Activated CD8-positive, alpha-beta T cell treated with anti-CD3 and anti-CD28 coated beads for 36 hours (primary cell): ENCODE measurements at regions not wholly inside any gene's neighbourhood (a gene's known extent, or its start where the extent isn't known, plus 50 kb on each side); places are given as distances from the start of the nearest gene placed in this dataset.

Experiments used
- ATAC-seq: fragments of 200-7000 bp; cut with Tn5 transposase; one replicate; pipeline ENCODE4 v1.10.0; 2021; ENCODE audit warnings: mild to moderate bottlenecking, moderate library complexity
- CTCF ChIA-PET: fragments of 350-600 bp; sonication (Branson Sonifier 250); formaldehyde crosslinking; loops from one replicate; lab custom pipeline; 2021; ENCODE audit warnings: antibody characterized with exemption; lab: Charles Lee
- POLR2A ChIA-PET: fragments of 350-600 bp; sonication (Branson Sonifier 250); formaldehyde crosslinking; loops from one replicate; lab custom pipeline; 2021; ENCODE audit warnings: antibody characterized with exemption; lab: Charles Lee
- DNase-seq: peaks from one replicate; pipeline ENCODE4 v3.0.0-alpha.2; 2020
- H3K27ac Mint-ChIP-seq: one replicate; pipeline ENCODE4 v1.8.0; 2021; ENCODE audit warnings: mild to moderate bottlenecking, mixed read lengths
- H3K27me3 Mint-ChIP-seq: one replicate; pipeline ENCODE4 v1.8.0; 2021; ENCODE audit warnings: mixed read lengths
- H3K36me3 Mint-ChIP-seq: one replicate; pipeline ENCODE4 v1.8.0; 2021; ENCODE audit warnings: low read depth, mixed read lengths
- H3K4me1 Mint-ChIP-seq: one replicate; pipeline ENCODE4 v1.8.0; 2021; ENCODE audit warnings: low read depth, mixed read lengths
- H3K4me3 Mint-ChIP-seq: one replicate; pipeline ENCODE4 v1.8.0; 2021; ENCODE audit warnings: mild to moderate bottlenecking, moderate library complexity, mixed read lengths
- H3K9me3 Mint-ChIP-seq: one replicate; pipeline ENCODE4 v1.8.0; 2021; ENCODE audit warnings: mixed read lengths
- intact Hi-C: fragments of 100-400 bp; cut with micrococcal nuclease; formaldehyde crosslinking; loops from one replicate; pipeline ENCODE4 v1.10.0; 2022
- TF ChIP-seq, protein P1 (sequence below): fragments of 200-600 bp; IDR thresholded peaks from one replicate; pipeline ENCODE4 v1.8.0; 2022; ENCODE audit warnings: antibody characterized with exemption, mild to moderate bottlenecking

DNA sequence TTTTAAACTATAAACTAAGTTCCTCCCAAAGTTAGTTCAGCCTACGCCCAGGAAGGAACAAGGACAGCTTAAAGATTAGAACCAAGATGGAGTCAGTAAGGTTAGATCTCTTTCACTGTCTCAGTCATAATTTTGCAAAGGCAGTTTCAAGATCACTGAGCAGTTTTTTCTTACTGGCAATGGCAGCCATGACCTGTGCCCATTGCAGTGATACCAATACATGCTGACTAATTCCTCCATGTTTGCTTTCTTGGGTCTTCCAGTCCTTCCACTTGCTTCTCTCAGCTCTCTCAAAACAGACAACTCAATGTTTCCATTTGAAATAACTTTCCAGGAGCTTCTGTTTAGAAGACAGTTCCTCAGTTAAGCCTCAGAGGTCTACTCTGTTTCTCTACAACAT is 79.5 kb downstream of the PCDH18 start:
- intact Hi-C loops = no loop called here
- H3K27ac Mint-ChIP-seq = no peak overlapping the region
- ATAC-seq (no peak), DNase-seq (no peak)
- no peaks in the 10 kb centered on the region for H3K27me3 Mint-ChIP-seq
- H3K4me1 Mint-ChIP-seq = no peaks in the 10 kb centered on the region
- ChIA-PET POLR2A (no interaction called here), CTCF (no interaction called here)
- peaks cover 7% of the 10 kb centered on the region for H3K9me3 Mint-ChIP-seq
- TF ChIP-seq, protein P1, sequence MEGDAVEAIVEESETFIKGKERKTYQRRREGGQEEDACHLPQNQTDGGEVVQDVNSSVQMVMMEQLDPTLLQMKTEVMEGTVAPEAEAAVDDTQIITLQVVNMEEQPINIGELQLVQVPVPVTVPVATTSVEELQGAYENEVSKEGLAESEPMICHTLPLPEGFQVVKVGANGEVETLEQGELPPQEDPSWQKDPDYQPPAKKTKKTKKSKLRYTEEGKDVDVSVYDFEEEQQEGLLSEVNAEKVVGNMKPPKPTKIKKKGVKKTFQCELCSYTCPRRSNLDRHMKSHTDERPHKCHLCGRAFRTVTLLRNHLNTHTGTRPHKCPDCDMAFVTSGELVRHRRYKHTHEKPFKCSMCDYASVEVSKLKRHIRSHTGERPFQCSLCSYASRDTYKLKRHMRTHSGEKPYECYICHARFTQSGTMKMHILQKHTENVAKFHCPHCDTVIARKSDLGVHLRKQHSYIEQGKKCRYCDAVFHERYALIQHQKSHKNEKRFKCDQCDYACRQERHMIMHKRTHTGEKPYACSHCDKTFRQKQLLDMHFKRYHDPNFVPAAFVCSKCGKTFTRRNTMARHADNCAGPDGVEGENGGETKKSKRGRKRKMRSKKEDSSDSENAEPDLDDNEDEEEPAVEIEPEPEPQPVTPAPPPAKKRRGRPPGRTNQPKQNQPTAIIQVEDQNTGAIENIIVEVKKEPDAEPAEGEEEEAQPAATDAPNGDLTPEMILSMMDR = no peak
- H3K36me3 Mint-ChIP-seq = no peaks in the 10 kb centered on the region
- H3K4me3 Mint-ChIP-seq = no peak overlapping the region

- no peak overlapping the region for H3K4me3 Mint-ChIP-seq
- no peak for DNase-seq
- TF ChIP-seq, protein P1 = no peak
- H3K9me3 Mint-ChIP-seq = peaks cover 7% of the 10 kb centered on the region
- intact Hi-C loops = no loop called here
- ATAC-seq = no peak
- H3K4me1 Mint-ChIP-seq = no peaks in the 10 kb centered on the region
- H3K36me3 Mint-ChIP-seq = no peaks in the 10 kb centered on the region
- H3K27me3 Mint-ChIP-seq = no peaks in the 10 kb centered on the region
- H3K27ac Mint-ChIP-seq = no peak overlapping the region
- CTCF ChIA-PET = no interaction called here
- POLR2A ChIA-PET = no interaction called here
These were observed 81.0 kb downstream of the PCDH18 start for GRCh38 chr4:137451172-137451825.

DNA sequence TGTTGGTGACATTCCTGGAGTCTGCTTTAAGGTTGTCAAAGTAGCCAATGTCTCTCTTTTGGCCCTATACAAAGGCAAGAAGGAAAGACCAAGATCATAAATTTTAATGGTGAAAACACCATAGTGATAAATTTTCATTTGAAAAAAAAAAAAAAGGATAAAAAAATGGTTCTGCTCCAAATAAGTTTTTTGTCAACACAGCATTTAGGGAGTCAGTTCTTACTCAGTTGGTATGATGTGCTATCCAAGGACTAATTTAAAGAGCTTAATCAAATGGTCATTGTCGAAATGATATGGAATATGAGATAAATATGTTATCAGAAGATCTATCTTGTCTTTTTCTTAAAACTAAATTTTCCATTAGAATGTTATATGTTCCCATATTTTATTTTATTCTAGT is 83.9 kb downstream of the PCDH18 start:
- POLR2A ChIA-PET = no interaction called here
- Mint-ChIP-seq H3K4me3 (no peak overlapping the region), H3K36me3 (no peaks in the 10 kb centered on the region), H3K27me3 (no peaks in the 10 kb centered on the region), H3K9me3 (peaks cover 7% of the 10 kb centered on the region), H3K4me1 (no peaks in the 10 kb centered on the region), H3K27ac (no peak overlapping the region)
- TF ChIP-seq, protein P1 = no peak
- DNase-seq (no peak), ATAC-seq (no peak)
- intact Hi-C loops = no loop called here
- CTCF ChIA-PET = no interaction called here

- POLR2A ChIA-PET = no interaction called here
- intact Hi-C loops = no loop called here
- no peak for ATAC-seq
These were observed 86.2 kb downstream of the PCDH18 start for GRCh38 chr4:137446071-137446470.

GRCh38 chr4:137443031-137443800 is 89.1 kb downstream of the PCDH18 start:
- no peak overlapping the region for H3K27ac Mint-ChIP-seq
- CTCF ChIA-PET = no interaction called here
- no peaks in the 10 kb centered on the region for H3K27me3 Mint-ChIP-seq
- H3K36me3 Mint-ChIP-seq = no peaks in the 10 kb centered on the region
- no peaks in the 10 kb centered on the region for H3K4me1 Mint-ChIP-seq
- POLR2A ChIA-PET = no interaction called here
- intact Hi-C loops = no loop called here
- ATAC-seq = no peak
- no peak for DNase-seq
- TF ChIP-seq, protein P1 = no peak
- H3K4me3 Mint-ChIP-seq = no peak overlapping the region
- peaks cover 4% of the 10 kb centered on the region for H3K9me3 Mint-ChIP-seq

More at GRCh38 chr4:137446071-137446470, 86.2 kb downstream of the PCDH18 start:
- no peaks in the 10 kb centered on the region for H3K36me3 Mint-ChIP-seq
- TF ChIP-seq, protein P1 = no peak
- H3K27ac Mint-ChIP-seq = no peak overlapping the region
- no peak for DNase-seq
- H3K9me3 Mint-ChIP-seq = peaks cover 4% of the 10 kb centered on the region
- H3K4me1 Mint-ChIP-seq = no peaks in the 10 kb centered on the region
- CTCF ChIA-PET = no interaction called here
- no peak overlapping the region for H3K4me3 Mint-ChIP-seq
- no peaks in the 10 kb centered on the region for H3K27me3 Mint-ChIP-seq
